ENCODE measurements at regions not wholly inside any gene's neighbourhood (a gene's known extent, or its start where the extent isn't known, plus 50 kb on each side); places are given as distances from the start of the nearest gene placed in this dataset.

DNA sequence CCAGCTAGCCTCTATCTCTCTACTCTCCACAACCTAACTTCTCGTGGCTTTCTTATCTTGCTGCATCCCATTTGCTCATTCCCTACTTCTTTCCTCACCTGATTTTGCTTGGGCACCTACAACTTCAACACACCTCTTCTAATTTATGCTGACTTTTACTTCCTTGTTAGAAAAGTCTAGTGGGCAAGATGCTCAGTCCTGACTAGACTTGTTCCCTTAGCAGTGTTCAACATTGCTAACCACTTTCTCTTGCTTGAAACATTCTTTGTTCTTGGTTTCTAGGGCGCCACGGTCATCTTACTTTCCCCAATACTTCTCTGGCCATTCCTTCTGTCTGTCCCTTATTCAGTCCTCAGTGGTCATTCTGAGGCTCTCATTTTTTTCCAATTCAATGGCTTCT is 454.7 kb upstream of the CWC22 start:
- no peak for TF ChIP-seq ZNF341 (tag by site-specific recombination; IDR thresholded peaks at IDR 0.05; ENCODE audit: low read depth)
- no peak for TF ChIP-seq ZNF501 (tag by site-specific recombination; IDR thresholded peaks at IDR 0.05)
- TF ChIP-seq, protein P1, sequence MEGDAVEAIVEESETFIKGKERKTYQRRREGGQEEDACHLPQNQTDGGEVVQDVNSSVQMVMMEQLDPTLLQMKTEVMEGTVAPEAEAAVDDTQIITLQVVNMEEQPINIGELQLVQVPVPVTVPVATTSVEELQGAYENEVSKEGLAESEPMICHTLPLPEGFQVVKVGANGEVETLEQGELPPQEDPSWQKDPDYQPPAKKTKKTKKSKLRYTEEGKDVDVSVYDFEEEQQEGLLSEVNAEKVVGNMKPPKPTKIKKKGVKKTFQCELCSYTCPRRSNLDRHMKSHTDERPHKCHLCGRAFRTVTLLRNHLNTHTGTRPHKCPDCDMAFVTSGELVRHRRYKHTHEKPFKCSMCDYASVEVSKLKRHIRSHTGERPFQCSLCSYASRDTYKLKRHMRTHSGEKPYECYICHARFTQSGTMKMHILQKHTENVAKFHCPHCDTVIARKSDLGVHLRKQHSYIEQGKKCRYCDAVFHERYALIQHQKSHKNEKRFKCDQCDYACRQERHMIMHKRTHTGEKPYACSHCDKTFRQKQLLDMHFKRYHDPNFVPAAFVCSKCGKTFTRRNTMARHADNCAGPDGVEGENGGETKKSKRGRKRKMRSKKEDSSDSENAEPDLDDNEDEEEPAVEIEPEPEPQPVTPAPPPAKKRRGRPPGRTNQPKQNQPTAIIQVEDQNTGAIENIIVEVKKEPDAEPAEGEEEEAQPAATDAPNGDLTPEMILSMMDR (tag by site-specific recombination; IDR thresholded peaks at IDR 0.05): no peak
- no peak for TF ChIP-seq ZNF274 (IDR thresholded peaks at IDR 0.05; ENCODE audit: low read length)
- TF ChIP-seq ZNF274 (tag by site-specific recombination; IDR thresholded peaks at IDR 0.05; ENCODE audit: borderline replicate concordance): no peak
- TF ChIP-seq ZNF175 (tag by site-specific recombination; IDR thresholded peaks at IDR 0.05): no peak
- no peak for TF ChIP-seq ZNF416 (tag by site-specific recombination; IDR thresholded peaks at IDR 0.05)
- no peak for TF ChIP-seq ZNF626 (tag by site-specific recombination; IDR thresholded peaks at IDR 0.05)
- TF ChIP-seq, protein P2, sequence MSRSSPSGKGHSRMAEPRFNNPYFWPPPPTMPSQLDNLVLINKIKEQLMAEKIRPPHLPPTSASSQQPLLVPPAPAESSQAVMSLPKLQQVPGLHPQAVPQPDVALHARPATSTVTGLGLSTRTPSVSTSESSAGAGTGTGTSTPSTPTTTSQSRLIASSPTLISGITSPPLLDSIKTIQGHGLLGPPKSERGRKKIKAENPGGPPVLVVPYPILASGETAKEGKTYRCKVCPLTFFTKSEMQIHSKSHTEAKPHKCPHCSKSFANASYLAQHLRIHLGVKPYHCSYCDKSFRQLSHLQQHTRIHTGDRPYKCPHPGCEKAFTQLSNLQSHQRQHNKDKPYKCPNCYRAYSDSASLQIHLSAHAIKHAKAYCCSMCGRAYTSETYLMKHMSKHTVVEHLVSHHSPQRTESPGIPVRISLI (tag by site-specific recombination; IDR thresholded peaks at IDR 0.05): no peak
- no peak for TF ChIP-seq ZNF174 (tag by site-specific recombination; IDR thresholded peaks at IDR 0.05)
- no peak for TF ChIP-seq KLF7 (tag by site-specific recombination; IDR thresholded peaks at IDR 0.05; ENCODE audit: borderline replicate concordance)
- TF ChIP-seq, protein P3, sequence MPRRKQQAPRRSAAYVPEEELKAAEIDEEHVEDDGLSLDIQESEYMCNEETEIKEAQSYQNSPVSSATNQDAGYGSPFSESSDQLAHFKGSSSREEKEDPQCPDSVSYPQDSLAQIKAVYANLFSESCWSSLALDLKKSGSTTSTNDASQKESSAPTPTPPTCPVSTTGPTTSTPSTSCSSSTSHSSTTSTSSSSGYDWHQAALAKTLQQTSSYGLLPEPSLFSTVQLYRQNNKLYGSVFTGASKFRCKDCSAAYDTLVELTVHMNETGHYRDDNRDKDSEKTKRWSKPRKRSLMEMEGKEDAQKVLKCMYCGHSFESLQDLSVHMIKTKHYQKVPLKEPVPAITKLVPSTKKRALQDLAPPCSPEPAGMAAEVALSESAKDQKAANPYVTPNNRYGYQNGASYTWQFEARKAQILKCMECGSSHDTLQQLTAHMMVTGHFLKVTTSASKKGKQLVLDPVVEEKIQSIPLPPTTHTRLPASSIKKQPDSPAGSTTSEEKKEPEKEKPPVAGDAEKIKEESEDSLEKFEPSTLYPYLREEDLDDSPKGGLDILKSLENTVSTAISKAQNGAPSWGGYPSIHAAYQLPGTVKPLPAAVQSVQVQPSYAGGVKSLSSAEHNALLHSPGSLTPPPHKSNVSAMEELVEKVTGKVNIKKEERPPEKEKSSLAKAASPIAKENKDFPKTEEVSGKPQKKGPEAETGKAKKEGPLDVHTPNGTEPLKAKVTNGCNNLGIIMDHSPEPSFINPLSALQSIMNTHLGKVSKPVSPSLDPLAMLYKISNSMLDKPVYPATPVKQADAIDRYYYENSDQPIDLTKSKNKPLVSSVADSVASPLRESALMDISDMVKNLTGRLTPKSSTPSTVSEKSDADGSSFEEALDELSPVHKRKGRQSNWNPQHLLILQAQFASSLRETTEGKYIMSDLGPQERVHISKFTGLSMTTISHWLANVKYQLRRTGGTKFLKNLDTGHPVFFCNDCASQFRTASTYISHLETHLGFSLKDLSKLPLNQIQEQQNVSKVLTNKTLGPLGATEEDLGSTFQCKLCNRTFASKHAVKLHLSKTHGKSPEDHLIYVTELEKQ (tag by site-specific recombination; IDR thresholded peaks at IDR 0.05; ENCODE audit: borderline replicate concordance): no peak
- TF ChIP-seq ZBTB7A (tag by site-specific recombination; IDR thresholded peaks at IDR 0.05; ENCODE audit: low read depth): no peak
